T-helper 2 cell treated with Interferon-gamma antibody and Interleukin-4, amounts not matched to agents 100 ng/mL and 5 ng/mL, for 36 hours (primary cell): ENCODE measurements at regions not wholly inside any gene's neighbourhood (a gene's known extent, or its start where the extent isn't known, plus 50 kb on each side); places are given as distances from the start of the nearest gene placed in this dataset.

ENCODE experiments used
- intact Hi-C: fragments of 100-400 bp; cut with micrococcal nuclease; formaldehyde crosslinking; loops from one replicate; pipeline ENCODE4 v1.15.1; 2023

- intact Hi-C loops = no loop called here
Measured at GRCh38 chr16:17602678-17603077, 131.9 kb upstream of the XYLT1 start.

GRCh38 chr16:17598968-17599367, 128.2 kb upstream of the XYLT1 start:
- intact Hi-C loops = loop anchor here (10.0 kb wide), 1 partner anchor 64 kb away; no protein-coding TSS in a partner anchor

- intact Hi-C loops = loop anchor here (5.0 to 10.0 kb wide), 2 partner anchors 57 to 225 kb away; no protein-coding TSS in a partner anchor
Measured at GRCh38 chr16:17591655-17592405, 121.1 kb upstream of the XYLT1 start.

GRCh38 chr16:17590711-17591654, 120.2 kb upstream of the XYLT1 start:
- intact Hi-C loops = loop anchor here (5.0 to 10.0 kb wide), 2 partner anchors 56 to 224 kb away; no protein-coding TSS in a partner anchor

GRCh38 chr16:17589898-17590297, 119.1 kb upstream of the XYLT1 start:
- intact Hi-C loops = loop anchor here (5.0 to 10.0 kb wide), 2 partner anchors 55 to 223 kb away; no protein-coding TSS in a partner anchor

DNA sequence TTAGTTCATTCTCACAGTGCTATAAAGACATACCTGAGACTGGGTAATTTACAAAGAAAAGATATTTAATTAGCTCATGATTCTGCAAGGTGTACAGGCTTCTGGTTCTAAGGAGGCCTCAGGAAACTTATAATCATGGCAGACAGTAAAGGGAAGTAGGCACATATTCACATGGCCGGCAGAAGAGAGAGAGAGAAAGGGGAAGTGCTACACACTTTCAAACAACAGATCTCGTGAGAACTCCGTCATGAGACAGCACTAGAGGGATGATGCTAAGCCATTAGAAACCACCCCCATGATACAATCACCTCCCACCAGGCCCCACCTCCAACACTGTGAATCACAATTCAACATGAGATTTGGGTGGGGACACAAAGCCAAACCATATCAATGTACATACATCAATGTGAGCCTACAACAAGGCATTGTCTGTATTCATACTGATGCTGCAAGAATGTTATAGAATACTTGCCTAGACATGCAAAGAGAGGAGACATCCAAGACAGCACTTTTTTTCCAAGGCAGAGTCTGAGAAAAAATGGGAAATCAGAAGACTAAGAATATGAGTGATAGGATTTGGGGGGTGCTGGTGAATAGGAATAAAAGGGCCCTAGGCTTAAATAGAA, 114.8 kb upstream of the XYLT1 start:
- intact Hi-C loops = no loop called here

DNA sequence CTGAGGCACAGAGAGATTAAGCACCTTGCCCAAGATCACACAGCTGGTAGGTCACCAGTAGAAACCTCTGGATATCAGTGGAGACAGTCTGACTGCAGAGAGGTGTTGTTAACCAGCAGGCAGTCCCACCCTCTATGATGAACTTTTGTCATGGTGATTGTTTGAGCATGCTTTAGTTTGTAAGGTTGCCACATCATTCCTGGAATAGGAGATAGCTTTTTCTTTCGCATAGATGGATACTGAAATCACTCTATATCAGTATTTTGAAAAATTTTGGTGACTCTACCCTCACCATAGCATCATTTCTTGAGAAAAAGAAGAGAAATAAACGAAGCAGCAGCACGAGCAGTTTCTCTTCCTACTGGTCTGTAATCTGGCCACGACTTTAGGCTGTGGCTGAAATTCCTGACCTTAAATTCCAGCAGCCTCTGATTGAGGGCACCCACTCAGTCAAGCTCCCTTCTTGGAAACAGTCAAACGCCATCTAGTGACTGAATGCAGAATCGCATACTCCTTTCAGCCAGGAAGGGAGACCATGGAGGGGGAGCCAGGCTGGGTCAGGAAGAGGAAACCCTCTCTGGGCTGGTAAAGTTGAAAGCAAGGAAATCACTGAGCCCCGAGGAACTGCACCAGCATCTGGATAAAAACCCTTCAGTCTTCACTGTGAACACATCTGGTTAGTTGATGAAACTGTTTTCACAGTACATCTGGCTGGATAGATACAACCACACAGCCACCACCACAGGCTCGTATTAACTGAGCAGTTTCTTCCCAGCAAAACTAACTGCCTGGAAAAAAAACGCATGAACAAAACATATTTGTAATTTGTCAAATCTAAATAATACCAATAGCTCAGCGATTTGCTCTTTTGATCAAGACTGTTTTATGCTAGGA, 108.5 kb upstream of the XYLT1 start:
- intact Hi-C loops = loop anchor here (10.0 kb wide), 1 partner anchor 104 kb away; the partner anchor contains the start of gene XYLT1

DNA sequence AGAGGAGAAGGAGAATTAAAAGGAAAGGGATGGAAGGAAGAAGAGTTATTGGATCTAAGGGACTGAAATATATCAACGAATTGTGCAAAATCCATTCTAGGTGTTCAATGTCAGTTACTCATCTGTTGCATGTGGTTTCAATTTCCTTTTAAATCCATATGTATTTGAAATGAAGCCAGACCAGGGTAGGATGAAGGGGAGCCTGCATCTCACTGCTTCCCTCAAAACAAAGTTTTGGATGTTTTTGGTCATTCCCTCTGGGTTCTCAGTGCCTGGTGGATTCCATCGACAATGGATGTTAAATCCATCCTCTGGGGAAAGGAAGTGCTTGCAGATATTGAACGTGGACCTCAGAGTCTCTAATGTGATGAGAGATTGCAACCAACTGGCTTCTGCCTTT, 103.5 kb upstream of the XYLT1 start:
- intact Hi-C loops = loop anchor here (10.0 kb wide), 1 partner anchor 99 kb away; the partner anchor contains the start of gene XYLT1

- intact Hi-C loops = loop anchor here (10.0 kb wide), 1 partner anchor 97 kb away; the partner anchor contains the start of gene XYLT1
Measured at GRCh38 chr16:17572145-17572544, 101.4 kb upstream of the XYLT1 start.

- intact Hi-C loops = loop anchor here (10.0 kb wide), 1 partner anchor 97 kb away; the partner anchor contains the start of gene XYLT1
Measured at GRCh38 chr16:17571499-17572093, 100.8 kb upstream of the XYLT1 start.

- intact Hi-C loops = no loop called here
Measured at GRCh38 chr16:17568239-17568638, 97.5 kb upstream of the XYLT1 start.

DNA sequence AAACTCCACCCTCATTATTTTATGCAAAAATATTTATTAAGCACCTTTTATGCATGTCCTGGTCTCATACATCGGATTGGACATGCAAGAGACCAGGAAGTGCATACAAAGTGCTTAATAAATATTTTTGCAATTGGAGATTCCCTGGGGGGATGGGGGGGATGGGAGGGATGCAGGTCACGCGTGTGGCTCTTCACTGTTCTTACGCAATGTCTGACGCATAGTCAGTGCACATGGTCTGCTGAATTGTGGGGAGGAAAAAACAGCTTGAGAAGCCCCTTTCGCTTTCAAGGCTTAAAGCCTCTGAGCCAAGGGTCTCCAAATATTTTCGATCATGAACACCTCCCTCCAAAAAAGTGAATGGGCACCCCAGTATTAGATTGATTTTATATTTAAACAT, 96.7 kb upstream of the XYLT1 start:
- intact Hi-C loops = no loop called here

DNA sequence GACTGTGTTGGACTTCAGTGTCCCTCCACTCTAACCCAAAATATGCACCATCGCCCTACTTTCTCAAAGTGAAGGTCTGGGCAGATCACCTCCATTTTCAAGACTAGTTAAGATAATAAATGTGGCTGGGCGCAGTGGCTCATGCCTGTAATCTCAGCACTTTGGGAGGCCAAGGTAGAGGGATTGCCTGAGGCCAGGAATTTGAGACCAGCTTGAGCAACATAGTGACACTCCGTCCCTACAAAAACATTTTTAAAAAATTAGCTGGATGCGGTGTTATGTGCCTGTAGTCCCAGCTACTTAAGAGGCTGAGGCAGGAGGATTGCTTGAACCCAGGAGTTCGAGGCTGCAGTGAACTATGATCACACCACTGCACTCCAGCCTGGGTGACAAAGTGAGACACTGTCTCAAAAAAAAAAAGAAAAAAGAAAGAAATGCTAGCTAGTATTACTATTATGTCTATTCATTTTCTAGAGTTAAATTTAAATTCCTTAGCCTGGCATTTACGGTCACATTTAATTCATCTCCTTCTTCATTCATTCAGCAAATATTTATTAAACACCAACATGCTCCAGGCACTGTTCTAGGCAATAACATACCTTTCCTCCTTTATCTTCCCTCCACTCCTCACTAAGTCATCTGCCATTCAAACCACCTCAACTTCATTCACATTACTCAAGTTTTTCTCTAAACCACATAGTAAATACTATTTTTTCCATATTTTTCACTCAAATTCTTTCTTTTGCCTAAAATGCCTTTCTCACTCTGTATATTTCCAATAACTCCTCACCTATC, 96.1 kb upstream of the XYLT1 start:
- intact Hi-C loops = no loop called here

- intact Hi-C loops = no loop called here
Measured at GRCh38 chr16:17566075-17566474, 95.3 kb upstream of the XYLT1 start.

DNA sequence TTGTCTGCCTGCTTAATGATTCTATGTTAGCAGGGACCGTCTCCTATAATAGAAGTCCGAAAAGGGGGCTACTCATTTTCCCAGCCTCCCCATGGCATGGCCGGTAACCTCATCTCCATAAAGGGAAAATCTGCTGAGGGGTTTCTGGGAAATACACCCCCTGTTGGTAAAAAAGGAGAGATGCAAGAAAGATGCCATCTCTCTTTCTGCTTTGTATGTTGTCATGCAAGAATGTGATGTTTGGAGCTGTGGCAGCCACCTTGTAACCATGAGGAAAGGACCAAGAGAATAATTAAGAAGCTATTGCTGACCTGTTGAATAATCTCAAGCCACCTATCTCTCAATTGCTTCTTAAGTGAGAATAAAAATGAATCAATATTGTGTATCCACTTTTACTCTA, 94.8 kb upstream of the XYLT1 start:
- intact Hi-C loops = no loop called here

DNA sequence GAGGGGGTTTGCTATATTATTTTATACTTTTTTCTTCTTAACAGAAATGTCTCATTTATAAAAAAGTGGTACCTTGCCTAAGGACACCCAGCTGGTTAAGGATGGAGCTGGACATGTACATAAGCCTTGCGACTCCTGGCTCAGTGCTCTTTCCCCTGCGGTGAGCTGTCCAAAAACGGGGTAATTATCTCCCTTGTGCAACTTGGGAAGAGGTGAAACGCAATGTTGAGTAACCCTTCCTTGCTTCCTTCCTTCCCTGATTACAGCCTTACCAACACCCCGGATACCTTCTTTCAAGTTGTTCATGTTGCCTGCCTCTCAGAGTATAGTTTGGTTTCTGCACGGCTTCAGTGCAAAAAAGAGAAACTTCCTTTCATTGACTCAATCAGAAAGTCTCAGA, 94.1 kb upstream of the XYLT1 start:
- intact Hi-C loops = no loop called here

GRCh38 chr16:17563323-17564091, 92.7 kb upstream of the XYLT1 start:
- intact Hi-C loops = no loop called here

DNA sequence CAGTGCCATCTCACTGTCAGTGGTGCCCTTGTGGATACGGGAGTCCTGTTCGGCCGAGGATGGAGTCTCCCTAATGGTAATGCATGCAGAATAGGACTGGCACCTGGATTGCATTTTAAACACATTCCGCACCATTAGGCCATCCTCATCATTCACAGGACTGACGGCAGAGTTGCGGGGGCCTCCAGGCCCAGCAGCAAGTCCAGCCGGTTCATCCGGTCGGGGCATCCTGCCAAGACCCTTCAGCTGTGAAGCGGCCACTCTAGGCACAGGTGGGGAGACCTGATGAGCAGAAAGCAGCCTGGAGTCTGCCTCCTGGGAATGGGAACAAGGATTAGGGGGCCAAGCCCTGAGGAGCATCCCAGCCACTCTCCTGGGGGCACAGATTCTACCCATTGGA, 90.3 kb upstream of the XYLT1 start:
- intact Hi-C loops = no loop called here
